ENCODE measurements at regions not wholly inside any gene's neighbourhood (a gene's known extent, or its start where the extent isn't known, plus 50 kb on each side); places are given as distances from the start of the nearest gene placed in this dataset.
A peak's percentile ranks its signal among the peaks of the same experiment; 100 is the strongest.
"Not testable (repeated sequence)": the region's sequence is repeated elsewhere in the genome, so short reads cannot be mapped to it uniquely, and the experiment has no call there.

GRCh38 chr1:238912148-238912547 is 474.2 kb upstream of the CHRM3 start:
- DNase-seq = no peak

- not testable (repeated sequence) for DNase-seq
These were observed 483.6 kb upstream of the CHRM3 start for GRCh38 chr1:238902752-238903151.

- no peak for DNase-seq
These were observed 486.0 kb upstream of the CHRM3 start for GRCh38 chr1:238900334-238900865.

GRCh38 chr1:238898856-238899255 is 487.5 kb upstream of the CHRM3 start:
- DNase-seq = no peak

GRCh38 chr1:238895911-238896310 is 490.5 kb upstream of the CHRM3 start:
- no peak for DNase-seq

GRCh38 chr1:238892612-238893011 is 493.8 kb upstream of the CHRM3 start:
- no peak for DNase-seq

GRCh38 chr1:238861342-238862066 is 524.9 kb upstream of the CHRM3 start:
- no peak for DNase-seq

GRCh38 chr1:238833919-238834318 is 552.4 kb upstream of the CHRM3 start:
- no peak for DNase-seq

GRCh38 chr1:238832106-238832505 is 554.3 kb upstream of the CHRM3 start:
- DNase-seq = no peak

GRCh38 chr1:238830036-238830611 is 556.2 kb upstream of the CHRM3 start:
- DNase-seq = no peak

- peak; percentile 1 to 22 (median 12) for DNase-seq
These were observed 559.5 kb upstream of the CHRM3 start for GRCh38 chr1:238826891-238827290.

GRCh38 chr1:238823416-238823815 is 563.0 kb upstream of the CHRM3 start:
- no peak for DNase-seq

GRCh38 chr1:238811211-238811879 is 575.0 kb upstream of the CHRM3 start:
- DNase-seq = no peak

- no peak for DNase-seq
These were observed 595.5 kb upstream of the CHRM3 start for GRCh38 chr1:238790882-238791281.

GRCh38 chr1:238789916-238790667 is 596.3 kb upstream of the CHRM3 start:
- no peak for DNase-seq

GRCh38 chr1:238787471-238787870 is 598.9 kb upstream of the CHRM3 start:
- no peak for DNase-seq

- DNase-seq = no peak
These were observed 602.7 kb upstream of the CHRM3 start for GRCh38 chr1:238783633-238784032.

- DNase-seq = peak in 1 of 3 donors; percentile 26
These were observed 606.7 kb upstream of the CHRM3 start for GRCh38 chr1:238779716-238780115.

GRCh38 chr1:238778113-238778512 is 608.3 kb upstream of the CHRM3 start:
- DNase-seq = no peak

- DNase-seq = peak in 1 of 3 donors; percentile 18
These were observed 608.8 kb upstream of the CHRM3 start for GRCh38 chr1:238777551-238777950.

- no peak for DNase-seq
These were observed 610.2 kb upstream of the CHRM3 start for GRCh38 chr1:238776126-238776525.

- no peak for DNase-seq
These were observed 614.0 kb upstream of the CHRM3 start for GRCh38 chr1:238772322-238772721.
